WTC11 (cell line): ENCODE measurements at regions not wholly inside any gene's neighbourhood (a gene's known extent, or its start where the extent isn't known, plus 50 kb on each side); places are given as distances from the start of the nearest gene placed in this dataset.

Experiments
- ATAC-seq: fragments of 200-7000 bp; cut with Tn5 transposase; 2 replicates; pipeline ENCODE4 v1.10.0; 2021; ENCODE audit warnings: mild to moderate bottlenecking, moderate library complexity
- CTCF ChIA-PET: fragments of 300-600 bp; sonication (Branson Sonifier 250); formaldehyde crosslinking; loops from one replicate; lab custom pipeline; 2021; ENCODE audit warnings: antibody characterized with exemption; lab: Charles Lee
- POLR2A ChIA-PET: fragments of 350-600 bp; sonication (Branson Sonifier 250); formaldehyde crosslinking; loops from one replicate; lab custom pipeline; 2021; ENCODE audit warnings: antibody characterized with exemption; lab: Charles Lee
- DNase-seq: peaks from one replicate; pipeline ENCODE4 v3.0.0; 2021; ENCODE audit warnings: low spot score
- H3K27ac Mint-ChIP-seq: 2 replicates; pipeline ENCODE4 v1.8.0; 2021; ENCODE audit warnings: mixed read lengths
- H3K27me3 Mint-ChIP-seq: 2 replicates; pipeline ENCODE4 v1.8.0; 2021; ENCODE audit warnings: low read depth, mild to moderate bottlenecking, moderate library complexity, mixed read lengths
- H3K36me3 Mint-ChIP-seq: 2 replicates; pipeline ENCODE4 v1.8.0; 2021; ENCODE audit warnings: mixed read lengths
- H3K4me1 Mint-ChIP-seq: 2 replicates; pipeline ENCODE4 v1.8.0; 2022; ENCODE audit warnings: mixed read lengths
- H3K4me3 Mint-ChIP-seq: 2 replicates; pipeline ENCODE4 v1.8.0; 2021; ENCODE audit warnings: mild to moderate bottlenecking, moderate library complexity, mixed read lengths
- H3K9me3 Mint-ChIP-seq: 2 replicates; pipeline ENCODE4 v1.8.0; 2021; ENCODE audit warnings: mixed read lengths
- ATF2 ChIP-seq: sonication (generic); formaldehyde crosslinking; IDR thresholded peaks from 2 replicates; pipeline ENCODE4 v1.8.1; 2022; ENCODE audit warnings: low read depth, missing genetic modification reagents, borderline replicate concordance
- CDX4 ChIP-seq: fragments of 250-450 bp; sonication (Bioruptor Pico); IDR thresholded peaks from 2 replicates; pipeline ENCODE4 v1.9.0; 2021; ENCODE audit warnings: moderate library complexity, mild to moderate bottlenecking, inconsistent platforms, borderline replicate concordance
- EMX1 ChIP-seq: fragments of 250-450 bp; sonication (Bioruptor Pico); IDR thresholded peaks from 2 replicates; pipeline ENCODE4 v1.8.0; 2021; ENCODE audit warnings: mild to moderate bottlenecking
- ETV6 ChIP-seq: sonication (generic); formaldehyde crosslinking; IDR thresholded peaks from 2 replicates; pipeline ENCODE4 v1.8.1; 2022; ENCODE audit warnings: mild to moderate bottlenecking, missing genetic modification reagents
- FOXP4 ChIP-seq: sonication (generic); formaldehyde crosslinking; IDR thresholded peaks from 2 replicates; pipeline ENCODE4 v1.8.0; 2022; ENCODE audit warnings: mild to moderate bottlenecking, missing genetic modification reagents
- GABPB1 ChIP-seq: sonication (generic); formaldehyde crosslinking; IDR thresholded peaks from 2 replicates; pipeline ENCODE4 v1.8.1; 2023; ENCODE audit warnings: mild to moderate bottlenecking, missing genetic modification reagents
- HMGXB4 ChIP-seq: sonication (generic); formaldehyde crosslinking; IDR thresholded peaks from 2 replicates; pipeline ENCODE4 v1.8.1; 2023; ENCODE audit warnings: mild to moderate bottlenecking, moderate library complexity, missing genetic modification reagents
- JUN ChIP-seq: sonication (generic); formaldehyde crosslinking; IDR thresholded peaks from 2 replicates; pipeline ENCODE4 v1.8.0; 2023; ENCODE audit warnings: mild to moderate bottlenecking, missing genetic modification reagents
- MXD4 ChIP-seq: fragments of 250-450 bp; sonication (Bioruptor Pico); IDR thresholded peaks from 2 replicates; pipeline ENCODE4 v1.8.0; 2021; ENCODE audit warnings: mild to moderate bottlenecking, moderate library complexity, borderline replicate concordance
- NFE2L1 ChIP-seq: sonication (generic); formaldehyde crosslinking; IDR thresholded peaks from 2 replicates; pipeline ENCODE4 v1.8.1; 2023; ENCODE audit warnings: missing genetic modification reagents
- NR1H2 ChIP-seq: sonication (generic); formaldehyde crosslinking; IDR thresholded peaks from 2 replicates; pipeline ENCODE4 v1.9.0; 2021; ENCODE audit warnings: mild to moderate bottlenecking, moderate library complexity, missing genetic modification reagents
- NR3C1 ChIP-seq: sonication (generic); formaldehyde crosslinking; conservative IDR thresholded peaks from 2 replicates; pipeline ENCODE4 v1.8.1; 2023; ENCODE audit warnings: low read depth, mild to moderate bottlenecking, missing genetic modification reagents
- SMAD3 ChIP-seq: sonication (generic); formaldehyde crosslinking; IDR thresholded peaks from 2 replicates; pipeline ENCODE4 v1.8.0; 2022; ENCODE audit warnings: missing genetic modification reagents, mild to moderate bottlenecking, borderline replicate concordance
- STAT6 ChIP-seq: sonication (generic); formaldehyde crosslinking; conservative IDR thresholded peaks from 2 replicates; pipeline ENCODE4 v1.8.1; 2023; ENCODE audit warnings: mild to moderate bottlenecking, low read depth, missing genetic modification reagents, moderate library complexity
- TEAD4 ChIP-seq: sonication (generic); formaldehyde crosslinking; IDR thresholded peaks from 2 replicates; pipeline ENCODE4 v1.8.0; 2022; ENCODE audit warnings: mild to moderate bottlenecking, missing genetic modification reagents
- ZBTB43 ChIP-seq: sonication (generic); formaldehyde crosslinking; IDR thresholded peaks from 2 replicates; pipeline ENCODE4 v1.8.1; 2023; ENCODE audit warnings: mild to moderate bottlenecking, missing genetic modification reagents
- ZMAT4 ChIP-seq: fragments of 250-450 bp; sonication (Bioruptor Pico); IDR thresholded peaks from 2 replicates; pipeline ENCODE4 v1.9.0; 2021; ENCODE audit warnings: mild to moderate bottlenecking
- ZNF263 ChIP-seq: sonication (generic); formaldehyde crosslinking; IDR thresholded peaks from 2 replicates; pipeline ENCODE4 v1.8.1; 2022; ENCODE audit warnings: low read depth, mild to moderate bottlenecking, moderate library complexity, missing genetic modification reagents
- ZNF281 ChIP-seq: sonication (generic); formaldehyde crosslinking; IDR thresholded peaks from 2 replicates; pipeline ENCODE4 v1.8.0; 2023; ENCODE audit warnings: mild to moderate bottlenecking, missing genetic modification reagents
- ZNF396 ChIP-seq: fragments of 250-450 bp; sonication (Bioruptor Pico); IDR thresholded peaks from 2 replicates; pipeline ENCODE4 v1.8.0; 2021; ENCODE audit warnings: mild to moderate bottlenecking, moderate library complexity, borderline replicate concordance
- ZNF512 ChIP-seq: sonication (generic); formaldehyde crosslinking; IDR thresholded peaks from 2 replicates; pipeline ENCODE4 v1.8.1; 2022; ENCODE audit warnings: missing genetic modification reagents, borderline replicate concordance

GRCh38 chr16:60510208-60510607 is 1526.0 kb downstream of the CDH8 start:
- POLR2A ChIA-PET = no interaction called here
- Mint-ChIP-seq H3K27me3 (no peaks in the 10 kb centered on the region), H3K27ac (no peak overlapping the region), H3K9me3 (no peaks in the 10 kb centered on the region), H3K4me3 (no peak overlapping the region), H3K36me3 (no peaks in the 10 kb centered on the region), H3K4me1 (peaks cover 12% of the 10 kb centered on the region)
- no peak for TF ChIP-seq ETV6
- TF ChIP-seq GABPB1 = no peak
- no peak for TF ChIP-seq STAT6
- TF ChIP-seq ZNF396 (CRISPR knock-in tag) = no peak
- TF ChIP-seq ZBTB43 (CRISPR knock-in tag) = no peak
- TF ChIP-seq NFE2L1 (CRISPR knock-in tag) = no peak
- TF ChIP-seq HMGXB4 (CRISPR knock-in tag) = no peak
- no peak for TF ChIP-seq NR1H2 (CRISPR knock-in tag)
- TF ChIP-seq NR3C1 (CRISPR knock-in tag) = no peak
- no peak for TF ChIP-seq ZNF263 (CRISPR knock-in tag)
- no peak for TF ChIP-seq TEAD4
- no peak for TF ChIP-seq ATF2 (CRISPR knock-in tag)
- TF ChIP-seq MXD4 (CRISPR knock-in tag) = no peak
- no peak for TF ChIP-seq EMX1 (CRISPR knock-in tag)
- no peak for TF ChIP-seq FOXP4
- DNase-seq (no peak), ATAC-seq (no peak)
- CTCF ChIA-PET = no interaction called here

GRCh38 chr16:60491273-60491672 is 1545.0 kb downstream of the CDH8 start:
- Mint-ChIP-seq H3K4me3 (no peak overlapping the region), H3K4me1 (peaks cover 6% of the 10 kb centered on the region; the same call in 1 of the 2 replicates), H3K9me3 (peaks cover 4% of the 10 kb centered on the region; the same call in 1 of the 2 replicates), H3K36me3 (no peaks in the 10 kb centered on the region), H3K27me3 (no peaks in the 10 kb centered on the region; the same call in 1 of the 2 replicates), H3K27ac (no peak overlapping the region)
- DNase-seq (no peak), ATAC-seq (no peak)
- ChIA-PET POLR2A (no interaction called here), CTCF (no interaction called here)
- TF ChIP-seq TEAD4 = no peak
- no peak for TF ChIP-seq ZNF281 (CRISPR knock-in tag)
- no peak for TF ChIP-seq SMAD3 (CRISPR knock-in tag)
- TF ChIP-seq NFE2L1 (CRISPR knock-in tag) = no peak
- no peak for TF ChIP-seq ZNF263 (CRISPR knock-in tag)
- no peak for TF ChIP-seq ZNF512 (CRISPR knock-in tag)
- no peak for TF ChIP-seq CDX4 (CRISPR knock-in tag)
- TF ChIP-seq ZMAT4 = no peak
- no peak for TF ChIP-seq JUN (CRISPR knock-in tag)
